MM.1S (cell line): ENCODE measurements at regions not wholly inside any gene's neighbourhood (a gene's known extent, or its start where the extent isn't known, plus 50 kb on each side); places are given as distances from the start of the nearest gene placed in this dataset.

Experiments used
- DNase-seq: peaks from one replicate; pipeline ENCODE4 v3.0.0-alpha.2; 2015
- H2AFZ ChIP-seq: fragments of 300-600 bp; sonication (generic); 2 replicates; pipeline ENCODE4 v1.6.0; 2016; ENCODE audit warnings: antibody characterized with exemption, low read length
- H3F3A ChIP-seq: fragments of 300-600 bp; sonication (generic); 2 replicates; pipeline ENCODE4 v1.6.1; 2016; ENCODE audit warnings: mild to moderate bottlenecking, antibody characterized with exemption, low read length, moderate library complexity, mixed read lengths; ENCODE audit not compliant: insufficient read depth
- H3K27ac ChIP-seq: fragments of 300-600 bp; sonication (generic); 2 replicates; pipeline ENCODE4 v1.5.1; 2016; ENCODE audit warnings: mild to moderate bottlenecking, low read length
- H3K27me3 ChIP-seq: fragments of 300-600 bp; sonication (generic); replicated peaks from 2 replicates; pipeline ENCODE4 v1.6.0; 2016; ENCODE audit warnings: low read length; ENCODE audit not compliant: insufficient read depth
- H3K36me3 ChIP-seq: fragments of 300-600 bp; sonication (generic); replicated peaks from 2 replicates; pipeline ENCODE4 v1.6.1; 2016; ENCODE audit warnings: mild to moderate bottlenecking, low read length, mixed read lengths; ENCODE audit not compliant: insufficient read depth
- H3K4me1 ChIP-seq: fragments of 300-600 bp; sonication (generic); 2 replicates; pipeline ENCODE4 v1.6.1; 2016; ENCODE audit warnings: low read length, mixed read lengths
- H3K4me2 ChIP-seq: fragments of 300-600 bp; sonication (generic); 2 replicates; pipeline ENCODE4 v1.6.0; 2016; ENCODE audit warnings: low read depth, low read length
- H3K4me3 ChIP-seq: fragments of 300-600 bp; sonication (generic); 2 replicates; pipeline ENCODE4 v1.5.1; 2016; ENCODE audit warnings: low read length, mixed read lengths
- H3K79me2 ChIP-seq: fragments of 300-600 bp; sonication (generic); 2 replicates; pipeline ENCODE4 v1.6.1; 2016; ENCODE audit warnings: mixed run types, low read length, mixed read lengths
- H3K9ac ChIP-seq: fragments of 300-600 bp; sonication (generic); 2 replicates; pipeline ENCODE4 v1.6.1; 2016; ENCODE audit warnings: low read length, mixed read lengths
- H3K9me2 ChIP-seq: fragments of 300-600 bp; sonication (generic); replicated peaks from 2 replicates; pipeline ENCODE4 v1.6.1; 2016; ENCODE audit warnings: mild to moderate bottlenecking, low read length, mixed read lengths; ENCODE audit not compliant: insufficient read depth
- H3K9me3 ChIP-seq: fragments of 300-600 bp; sonication (generic); replicated peaks from 2 replicates; pipeline ENCODE4 v1.6.1; 2016; ENCODE audit warnings: mild to moderate bottlenecking, low read length, mixed read lengths; ENCODE audit not compliant: insufficient read depth
- H4K20me1 ChIP-seq: fragments of 300-600 bp; sonication (generic); 2 replicates; pipeline ENCODE4 v1.6.1; 2016; ENCODE audit warnings: mild to moderate bottlenecking, low read length, moderate library complexity, mixed read lengths; ENCODE audit not compliant: insufficient read depth
- EZH2 ChIP-seq: fragments of 300-600 bp; sonication (generic); optimal IDR thresholded peaks from 2 replicates; pipeline ENCODE3; 2017; ENCODE audit warnings: low read depth, mild to moderate bottlenecking, antibody characterized with exemption, low read length, mixed read lengths
- EZH2phosphoT487 ChIP-seq: fragments of 300-600 bp; sonication (generic); IDR thresholded peaks from 2 replicates; pipeline ENCODE4 v1.6.1; 2018; ENCODE audit warnings: antibody characterized with exemption, low read length
- TF ChIP-seq, protein P1 (sequence below): fragments of 300-600 bp; sonication (generic); IDR thresholded peaks from 2 replicates; pipeline ENCODE4 v1.5.1; 2016; ENCODE audit warnings: antibody characterized with exemption, low read length, mixed read lengths

DNA sequence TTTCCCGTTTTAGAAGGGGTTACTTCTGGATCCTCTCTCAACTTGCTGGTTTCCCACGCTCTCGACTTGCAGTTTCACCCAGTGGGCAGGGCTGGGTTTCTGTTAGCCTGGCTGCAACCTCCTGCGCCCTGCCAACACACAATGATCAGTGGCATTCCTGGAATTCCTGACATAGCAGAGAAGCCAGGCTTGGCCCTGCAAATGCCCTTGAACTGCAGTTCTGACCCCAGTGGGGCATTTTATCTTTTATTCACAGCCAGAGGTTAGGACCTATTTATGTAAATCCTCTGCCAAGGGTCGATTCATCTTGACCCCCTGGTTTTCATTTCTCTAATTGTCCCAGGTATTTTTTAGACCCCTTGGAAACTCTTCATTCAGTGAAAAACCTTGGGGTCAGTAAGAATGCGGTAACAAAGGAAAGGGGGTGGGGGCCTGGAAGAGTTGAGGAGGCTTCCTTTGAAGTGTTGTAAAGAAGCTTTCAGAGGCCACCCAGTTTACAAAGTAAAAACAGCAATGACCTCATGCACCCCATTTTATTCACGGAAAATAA, 217.6 kb downstream of the ZNF674 start:
- Histone ChIP-seq H3K4me3 (no peak overlapping the region), H3K4me2 (no peak overlapping the region), H3K9me3 (no peaks in the 10 kb centered on the region), H3K4me1 (no peaks in the 10 kb centered on the region), H3K79me2 (no peaks in the 10 kb centered on the region), H4K20me1 (no peaks in the 10 kb centered on the region), H2AFZ (no peak overlapping the region), H3K27ac (no peak overlapping the region), H3K27me3 (no peaks in the 10 kb centered on the region), H3F3A (no peaks in the 10 kb centered on the region), H3K9me2 (no peaks in the 10 kb centered on the region), H3K36me3 (no peaks in the 10 kb centered on the region), H3K9ac (no peak overlapping the region)
- TF ChIP-seq EZH2phosphoT487 (no peak), EZH2 (no peak)
- TF ChIP-seq, protein P1, sequence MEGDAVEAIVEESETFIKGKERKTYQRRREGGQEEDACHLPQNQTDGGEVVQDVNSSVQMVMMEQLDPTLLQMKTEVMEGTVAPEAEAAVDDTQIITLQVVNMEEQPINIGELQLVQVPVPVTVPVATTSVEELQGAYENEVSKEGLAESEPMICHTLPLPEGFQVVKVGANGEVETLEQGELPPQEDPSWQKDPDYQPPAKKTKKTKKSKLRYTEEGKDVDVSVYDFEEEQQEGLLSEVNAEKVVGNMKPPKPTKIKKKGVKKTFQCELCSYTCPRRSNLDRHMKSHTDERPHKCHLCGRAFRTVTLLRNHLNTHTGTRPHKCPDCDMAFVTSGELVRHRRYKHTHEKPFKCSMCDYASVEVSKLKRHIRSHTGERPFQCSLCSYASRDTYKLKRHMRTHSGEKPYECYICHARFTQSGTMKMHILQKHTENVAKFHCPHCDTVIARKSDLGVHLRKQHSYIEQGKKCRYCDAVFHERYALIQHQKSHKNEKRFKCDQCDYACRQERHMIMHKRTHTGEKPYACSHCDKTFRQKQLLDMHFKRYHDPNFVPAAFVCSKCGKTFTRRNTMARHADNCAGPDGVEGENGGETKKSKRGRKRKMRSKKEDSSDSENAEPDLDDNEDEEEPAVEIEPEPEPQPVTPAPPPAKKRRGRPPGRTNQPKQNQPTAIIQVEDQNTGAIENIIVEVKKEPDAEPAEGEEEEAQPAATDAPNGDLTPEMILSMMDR, result no peak
- no peak for DNase-seq

DNA sequence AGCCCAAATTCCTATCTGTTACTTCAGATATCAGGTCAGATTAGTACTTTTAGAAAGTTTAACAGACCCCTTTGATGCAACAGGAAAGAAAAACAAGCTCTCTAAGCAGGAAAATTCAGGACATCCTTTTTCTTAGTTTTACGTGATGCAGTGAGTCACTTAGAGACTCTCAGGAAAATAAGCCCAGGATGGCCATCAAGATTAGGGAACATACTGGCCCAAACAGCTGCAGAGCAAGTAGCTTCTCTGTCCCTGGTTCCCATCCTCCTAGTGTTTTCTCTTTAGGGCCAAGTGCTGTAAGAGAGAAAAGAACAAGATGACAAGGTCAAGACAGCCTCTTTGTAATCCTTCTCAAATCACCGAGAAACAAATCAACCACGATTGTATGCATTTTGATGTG, 219.1 kb downstream of the ZNF674 start:
- TF ChIP-seq EZH2 (no peak), EZH2phosphoT487 (no peak)
- TF ChIP-seq, protein P1, result no peak
- Histone ChIP-seq H3K36me3 (no peaks in the 10 kb centered on the region), H3K79me2 (no peaks in the 10 kb centered on the region), H4K20me1 (no peaks in the 10 kb centered on the region), H3K9ac (no peak overlapping the region), H3K4me1 (no peaks in the 10 kb centered on the region), H3K9me3 (no peaks in the 10 kb centered on the region), H3K4me3 (no peak overlapping the region), H3K27me3 (no peaks in the 10 kb centered on the region), H3F3A (no peaks in the 10 kb centered on the region), H2AFZ (no peak overlapping the region), H3K4me2 (no peak overlapping the region), H3K27ac (no peak overlapping the region), H3K9me2 (no peaks in the 10 kb centered on the region)
- no peak for DNase-seq

- TF ChIP-seq EZH2phosphoT487 (no peak), EZH2 (no peak)
- TF ChIP-seq, protein P1, result no peak
- Histone ChIP-seq H3K9me3 (no peaks in the 10 kb centered on the region), H2AFZ (no peak overlapping the region), H3K4me2 (no peak overlapping the region), H3K4me3 (no peak overlapping the region), H3F3A (no peaks in the 10 kb centered on the region), H3K27ac (no peak overlapping the region), H3K36me3 (no peaks in the 10 kb centered on the region), H3K9ac (no peak overlapping the region), H3K4me1 (no peaks in the 10 kb centered on the region), H3K27me3 (no peaks in the 10 kb centered on the region), H4K20me1 (no peaks in the 10 kb centered on the region), H3K79me2 (no peaks in the 10 kb centered on the region), H3K9me2 (no peaks in the 10 kb centered on the region)
- DNase-seq, result no peak
Observed at GRCh38 chrX:46325312-46325877, 219.8 kb downstream of the ZNF674 start.
